Activated naive CD8-positive, alpha-beta T cell treated with anti-CD3 and anti-CD28 coated beads for 36 hours (primary cell): ENCODE measurements at regions not wholly inside any gene's neighbourhood (a gene's known extent, or its start where the extent isn't known, plus 50 kb on each side); places are given as distances from the start of the nearest gene placed in this dataset.
A peak's percentile ranks its signal among the peaks of the same experiment; 100 is the strongest.

ENCODE experiments used
- DNase-seq: peaks from one replicate; pipeline ENCODE4 v3.0.0; 2021
- H3K27ac Mint-ChIP-seq: one replicate; pipeline ENCODE4 v1.8.0; 2022; ENCODE audit warnings: mild to moderate bottlenecking, moderate library complexity, mixed read lengths
- H3K27me3 Mint-ChIP-seq: one replicate; pipeline ENCODE4 v1.8.0; 2022; ENCODE audit warnings: mild to moderate bottlenecking, mixed read lengths
- H3K36me3 Mint-ChIP-seq: one replicate; pipeline ENCODE4 v1.8.0; 2021; ENCODE audit warnings: mild to moderate bottlenecking, mixed read lengths
- H3K4me1 Mint-ChIP-seq: one replicate; pipeline ENCODE4 v1.8.0; 2021; ENCODE audit warnings: mixed read lengths
- H3K4me3 Mint-ChIP-seq: one replicate; pipeline ENCODE4 v1.8.0; 2022; ENCODE audit warnings: mild to moderate bottlenecking, moderate library complexity, mixed read lengths
- H3K9me3 Mint-ChIP-seq: one replicate; pipeline ENCODE4 v1.8.0; 2022; ENCODE audit warnings: mixed read lengths

DNA sequence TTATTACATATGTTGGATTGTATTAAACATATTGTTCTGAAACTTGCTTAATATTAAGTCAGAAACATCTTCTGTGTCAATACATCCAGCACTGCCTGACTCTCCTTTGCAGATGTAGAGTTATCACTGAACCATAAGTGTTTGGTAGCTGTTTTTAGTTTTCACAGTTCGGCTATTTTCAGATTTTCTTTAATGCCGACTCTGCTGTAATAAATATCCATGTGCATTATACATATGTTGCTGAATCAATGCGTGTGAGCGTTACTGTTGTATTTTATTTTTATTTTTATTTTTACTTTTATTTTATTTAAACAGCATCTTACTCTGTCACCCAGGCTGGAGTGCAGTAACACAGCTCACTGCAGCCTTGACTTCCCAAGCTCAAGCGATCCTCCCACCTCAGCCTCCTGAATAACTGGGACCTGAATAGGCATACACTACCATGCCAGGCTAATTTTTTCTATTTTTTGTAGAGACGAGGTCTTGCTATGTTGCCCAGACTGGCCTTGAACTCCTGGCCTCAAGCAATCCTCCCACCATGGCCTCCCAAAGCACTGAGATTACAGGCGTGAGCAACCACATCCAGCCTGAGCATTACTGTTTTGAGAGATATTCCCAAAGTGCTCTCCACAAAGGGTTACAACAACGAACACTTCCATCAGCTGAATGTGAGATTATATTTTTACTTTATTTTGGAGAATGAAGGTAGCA lies 50.7 kb upstream of the NOCT start:
- Mint-ChIP-seq H3K4me1 (no peaks in the 10 kb centered on the region), H3K9me3 (no peaks in the 10 kb centered on the region), H3K27ac (no peak overlapping the region), H3K36me3 (no peaks in the 10 kb centered on the region), H3K27me3 (no peaks in the 10 kb centered on the region), H3K4me3 (no peak overlapping the region)
- no peak for DNase-seq

DNA sequence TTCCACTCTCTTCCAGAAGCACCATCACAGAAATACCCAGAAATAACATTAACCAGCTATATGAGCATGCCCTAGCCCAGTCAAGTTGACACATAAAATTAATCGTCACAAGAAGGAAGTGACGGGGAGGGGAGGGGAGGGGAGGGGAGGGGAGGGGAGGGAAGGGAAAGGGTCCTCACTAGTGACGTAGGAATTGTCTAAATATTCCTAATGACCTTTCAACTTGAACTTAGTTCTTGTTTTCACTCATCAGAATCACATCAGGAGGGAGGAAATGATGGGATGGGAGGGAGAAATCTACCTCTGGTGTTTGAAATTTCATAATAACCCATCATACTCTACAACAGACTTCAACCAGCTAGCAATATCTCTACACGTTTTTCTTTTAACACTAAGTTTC lies 52.2 kb upstream of the NOCT start:
- Mint-ChIP-seq H3K4me3 (no peak overlapping the region), H3K27ac (no peak overlapping the region), H3K36me3 (no peaks in the 10 kb centered on the region), H3K9me3 (no peaks in the 10 kb centered on the region), H3K4me1 (peaks cover 1% of the 10 kb centered on the region), H3K27me3 (no peaks in the 10 kb centered on the region)
- DNase-seq = no peak

DNA sequence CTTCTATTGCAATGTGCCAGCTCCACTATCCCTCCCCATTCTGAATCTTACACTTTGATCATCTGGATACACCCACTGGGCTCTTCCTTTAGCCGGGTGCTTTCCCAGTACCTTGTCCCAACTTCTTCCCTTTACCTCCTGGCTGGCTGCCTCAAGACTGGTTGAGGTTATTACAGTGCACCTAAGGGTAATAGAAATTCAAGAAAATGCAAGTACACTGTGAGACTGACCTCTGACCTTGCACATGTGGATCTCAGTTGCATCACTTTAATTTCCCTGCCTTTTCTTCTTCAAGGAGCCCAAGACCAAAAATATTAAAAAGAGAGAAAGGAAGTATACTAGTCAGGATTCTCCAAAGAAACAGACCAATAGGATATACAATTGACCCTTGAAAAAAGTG lies 53.9 kb upstream of the NOCT start:
- DNase-seq = no peak
- no peaks in the 10 kb centered on the region for H3K36me3 Mint-ChIP-seq
- H3K4me1 Mint-ChIP-seq = peaks cover 3% of the 10 kb centered on the region
- no peaks in the 10 kb centered on the region for H3K27me3 Mint-ChIP-seq
- H3K9me3 Mint-ChIP-seq = no peaks in the 10 kb centered on the region
- H3K4me3 Mint-ChIP-seq = no peak overlapping the region
- no peak overlapping the region for H3K27ac Mint-ChIP-seq

DNA sequence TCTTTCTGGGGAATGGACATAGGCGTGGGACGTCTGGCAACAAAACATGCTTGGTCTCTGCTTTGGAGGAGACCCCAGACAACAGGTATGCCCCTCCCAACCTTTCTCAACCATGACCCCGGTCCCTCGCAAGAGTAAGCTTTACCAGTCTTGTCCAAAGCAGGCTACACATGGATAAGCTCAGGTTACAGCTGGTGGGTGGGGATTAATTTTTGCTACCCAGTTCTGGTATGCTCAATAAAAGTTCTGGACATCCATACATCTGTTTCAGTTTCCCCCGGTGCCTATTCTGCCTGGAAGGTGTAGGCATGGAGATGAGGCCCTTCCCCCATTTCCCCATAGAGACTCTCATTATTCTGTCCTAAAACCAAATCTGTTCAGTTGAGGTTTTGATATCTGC lies 54.5 kb upstream of the NOCT start:
- Mint-ChIP-seq H3K9me3 (no peaks in the 10 kb centered on the region), H3K27me3 (no peaks in the 10 kb centered on the region), H3K36me3 (no peaks in the 10 kb centered on the region), H3K4me1 (peaks cover 3% of the 10 kb centered on the region), H3K4me3 (no peak overlapping the region), H3K27ac (no peak overlapping the region)
- no peak for DNase-seq

DNA sequence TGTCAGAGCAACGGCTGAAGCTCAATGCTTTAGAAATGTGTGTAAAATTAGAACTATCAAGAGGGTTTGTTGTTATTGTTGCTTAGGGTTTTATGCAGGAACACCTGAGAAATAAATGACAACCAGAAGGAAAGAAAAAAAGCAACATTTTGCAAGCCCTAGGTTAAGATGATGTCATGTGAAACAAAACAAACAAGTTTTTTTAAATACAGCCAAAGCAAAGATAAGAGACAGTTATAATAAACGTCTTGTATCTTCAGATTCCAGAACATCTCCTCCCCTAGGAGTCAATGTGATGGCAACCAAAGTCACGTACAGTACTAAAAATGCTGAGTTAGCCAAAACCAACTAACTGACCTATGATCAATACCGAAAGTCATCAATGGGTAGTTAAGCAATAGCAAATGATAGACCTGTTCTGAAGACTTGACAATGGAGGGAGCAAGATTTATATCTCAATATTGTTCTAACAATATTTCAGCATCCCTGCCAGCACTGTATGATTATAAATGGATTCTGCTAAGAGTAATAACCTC lies 55.3 kb upstream of the NOCT start:
- H3K36me3 Mint-ChIP-seq = no peaks in the 10 kb centered on the region
- H3K27ac Mint-ChIP-seq = no peak overlapping the region
- H3K4me3 Mint-ChIP-seq = no peak overlapping the region
- H3K4me1 Mint-ChIP-seq = peaks cover 3% of the 10 kb centered on the region
- H3K27me3 Mint-ChIP-seq = no peaks in the 10 kb centered on the region
- no peak for DNase-seq
- H3K9me3 Mint-ChIP-seq = no peaks in the 10 kb centered on the region

DNA sequence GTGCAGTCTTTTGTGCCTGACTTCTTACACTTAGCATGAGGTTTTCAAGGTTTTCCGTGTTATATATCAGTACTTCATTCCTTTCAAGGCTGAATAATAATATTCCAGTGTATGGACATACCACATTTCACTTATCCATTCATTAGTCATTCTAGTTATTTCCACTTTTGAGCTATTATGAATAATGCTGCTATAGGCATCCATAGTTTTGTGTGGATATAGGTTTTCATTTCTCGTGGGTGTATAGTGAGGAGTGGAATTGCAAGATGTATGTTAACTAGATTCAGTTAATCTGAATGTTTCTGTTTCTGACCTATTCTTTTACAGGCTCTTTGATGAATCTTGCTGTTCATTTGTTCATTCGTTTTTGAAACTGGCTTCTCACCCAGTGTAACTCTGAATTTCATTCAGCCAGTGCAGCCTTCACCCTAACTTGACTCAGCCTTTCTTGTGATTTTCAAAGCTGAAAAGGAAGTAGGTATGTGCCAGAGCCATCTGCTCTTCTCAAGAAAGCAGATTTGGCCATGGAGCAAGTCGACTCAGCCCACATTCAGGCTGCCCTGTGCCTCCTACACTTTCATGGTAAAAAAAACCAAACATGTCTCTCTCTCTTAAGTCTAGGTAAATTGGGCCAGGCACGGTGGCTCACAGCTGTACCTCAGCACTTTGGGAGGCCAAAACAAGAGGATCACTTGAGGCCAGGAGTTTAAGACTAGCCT lies 56.3 kb upstream of the NOCT start:
- no peak for DNase-seq
- no peaks in the 10 kb centered on the region for H3K27me3 Mint-ChIP-seq
- no peak overlapping the region for H3K4me3 Mint-ChIP-seq
- H3K4me1 Mint-ChIP-seq = peaks cover 3% of the 10 kb centered on the region
- H3K36me3 Mint-ChIP-seq = no peaks in the 10 kb centered on the region
- no peak overlapping the region for H3K27ac Mint-ChIP-seq
- H3K9me3 Mint-ChIP-seq = no peaks in the 10 kb centered on the region

DNA sequence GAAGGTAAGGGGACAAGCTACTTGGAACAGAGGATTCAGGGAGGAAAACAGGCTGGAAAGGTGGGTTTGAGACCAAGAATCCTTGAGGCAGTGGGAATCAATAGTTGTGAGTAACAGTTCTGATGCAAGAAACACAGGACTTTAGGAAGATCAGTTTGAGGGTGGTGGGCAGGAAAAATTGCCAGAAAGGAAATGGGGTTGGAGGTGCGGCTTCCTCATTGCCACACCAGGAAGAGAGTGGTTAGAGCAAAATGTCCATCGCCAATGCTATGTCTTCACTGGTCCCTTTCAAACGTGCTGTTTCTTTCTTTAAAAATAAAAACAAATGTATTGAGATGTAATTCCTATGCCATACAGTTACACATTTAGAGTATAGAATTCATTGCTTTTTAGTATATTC lies 57.1 kb upstream of the NOCT start:
- no peak for DNase-seq
- Mint-ChIP-seq H3K4me1 (peaks cover 3% of the 10 kb centered on the region), H3K36me3 (no peaks in the 10 kb centered on the region), H3K27me3 (peaks cover 3% of the 10 kb centered on the region), H3K9me3 (no peaks in the 10 kb centered on the region), H3K27ac (no peak overlapping the region), H3K4me3 (no peak overlapping the region)

DNA sequence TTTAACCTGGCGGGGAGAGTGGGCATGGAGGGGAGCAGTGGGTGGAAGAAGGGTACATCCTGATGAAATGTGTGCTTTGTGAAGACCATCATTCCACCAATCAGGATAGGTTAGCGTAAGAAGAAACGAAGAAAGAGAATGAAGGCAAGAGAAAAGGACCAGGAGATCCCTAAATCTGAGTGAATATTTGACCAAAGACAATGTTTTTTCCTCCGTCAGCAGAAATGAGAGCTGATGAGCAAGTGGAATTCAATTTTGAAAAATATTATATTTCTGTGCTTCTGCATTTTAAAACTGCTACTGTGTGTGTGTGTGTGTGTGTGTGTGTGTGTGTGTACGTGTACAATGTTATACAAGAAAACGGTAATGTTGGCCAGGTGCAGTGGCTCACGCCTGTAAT lies 58.3 kb upstream of the NOCT start:
- Mint-ChIP-seq H3K27ac (no peak overlapping the region), H3K9me3 (no peaks in the 10 kb centered on the region), H3K36me3 (no peaks in the 10 kb centered on the region), H3K4me1 (peaks cover 3% of the 10 kb centered on the region), H3K4me3 (no peak overlapping the region), H3K27me3 (peaks cover 3% of the 10 kb centered on the region)
- no peak for DNase-seq

DNA sequence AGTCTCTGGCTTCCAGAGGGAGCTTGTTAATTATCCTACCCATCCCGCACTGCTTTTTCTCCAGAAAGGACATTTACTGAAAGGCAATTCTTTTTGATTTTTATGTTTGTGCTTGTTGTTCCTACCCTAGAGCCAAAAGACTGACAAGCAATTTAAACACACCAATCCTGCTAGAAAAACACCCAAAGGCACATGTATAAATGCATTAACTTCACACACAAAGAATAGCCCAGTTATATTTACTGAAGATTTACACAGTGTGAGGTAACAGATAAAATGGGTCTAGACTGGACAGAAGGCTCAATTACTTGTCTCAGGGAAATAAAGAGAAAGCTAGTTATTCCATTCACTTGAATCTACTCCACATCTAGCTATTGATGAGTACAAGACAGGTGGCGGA lies 61.2 kb upstream of the NOCT start:
- Mint-ChIP-seq H3K4me1 (peaks cover 3% of the 10 kb centered on the region), H3K4me3 (no peak overlapping the region), H3K9me3 (no peaks in the 10 kb centered on the region), H3K36me3 (no peaks in the 10 kb centered on the region), H3K27ac (no peak overlapping the region), H3K27me3 (peaks cover 3% of the 10 kb centered on the region)
- no peak for DNase-seq

DNA sequence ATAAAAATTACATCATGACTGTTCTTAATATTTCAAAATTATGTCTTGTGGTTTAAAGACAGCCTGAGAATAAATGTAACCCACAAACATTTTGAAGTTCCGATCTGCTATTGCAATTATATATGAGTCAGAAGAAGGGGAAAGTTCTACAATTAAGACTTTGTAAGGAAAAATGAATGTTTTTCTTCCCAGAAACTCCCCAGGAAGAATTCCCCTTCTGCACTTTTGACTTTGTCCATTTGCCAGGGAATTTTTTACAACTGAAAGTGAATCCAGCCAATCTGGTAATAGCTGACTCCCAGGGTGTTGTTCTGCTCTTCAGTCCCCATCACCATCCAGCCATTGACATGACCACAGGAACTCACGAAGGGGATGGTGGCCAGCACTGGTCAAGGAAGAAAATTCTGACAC lies 61.6 kb upstream of the NOCT start:
- Mint-ChIP-seq H3K27ac (no peak overlapping the region), H3K27me3 (peaks cover 3% of the 10 kb centered on the region), H3K4me3 (no peak overlapping the region), H3K36me3 (no peaks in the 10 kb centered on the region), H3K4me1 (peaks cover 3% of the 10 kb centered on the region), H3K9me3 (no peaks in the 10 kb centered on the region)
- no peak for DNase-seq

DNA sequence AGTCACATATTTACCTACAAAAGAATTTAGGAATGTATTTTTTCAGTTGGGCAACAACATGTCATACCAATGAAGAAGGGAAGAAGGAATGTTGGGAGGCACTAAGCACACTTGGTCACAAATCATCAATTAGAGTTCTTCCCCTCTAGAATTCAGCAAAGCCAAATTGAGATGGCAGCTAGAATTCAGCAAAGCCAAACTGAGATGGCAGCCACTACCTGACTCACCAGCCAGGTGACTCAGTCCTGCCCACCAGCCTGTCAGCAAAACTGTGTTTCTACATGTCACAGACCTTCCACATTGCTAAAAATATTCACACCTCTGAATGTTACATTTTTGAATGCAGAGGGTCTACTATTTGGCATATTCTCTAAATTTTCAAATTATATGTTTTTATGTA lies 63.2 kb upstream of the NOCT start:
- Mint-ChIP-seq H3K27me3 (peaks cover 3% of the 10 kb centered on the region), H3K27ac (no peak overlapping the region), H3K36me3 (no peaks in the 10 kb centered on the region), H3K4me3 (no peak overlapping the region), H3K4me1 (no peaks in the 10 kb centered on the region), H3K9me3 (no peaks in the 10 kb centered on the region)
- peak; percentile 1 for DNase-seq

DNA sequence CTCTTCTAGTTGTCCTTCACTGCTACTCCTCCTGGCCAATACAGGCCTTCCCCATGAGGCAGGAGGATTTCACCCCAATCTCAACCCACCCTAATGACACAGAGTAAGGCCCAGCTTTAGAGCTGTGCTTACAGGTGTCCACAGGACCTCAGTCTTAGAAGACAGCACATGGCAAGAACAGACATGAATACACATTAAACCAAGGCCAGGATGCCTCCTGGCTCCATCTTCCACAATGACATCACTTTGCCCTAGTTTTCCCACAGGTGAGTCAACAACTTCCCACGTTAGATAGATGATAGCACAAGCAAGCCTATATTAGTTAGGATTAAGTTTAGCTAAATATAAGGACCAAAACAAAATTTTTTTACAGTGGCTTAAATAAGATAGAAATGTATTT lies 63.8 kb upstream of the NOCT start:
- no peaks in the 10 kb centered on the region for H3K9me3 Mint-ChIP-seq
- no peaks in the 10 kb centered on the region for H3K36me3 Mint-ChIP-seq
- peaks cover 3% of the 10 kb centered on the region for H3K27me3 Mint-ChIP-seq
- DNase-seq = no peak
- H3K4me3 Mint-ChIP-seq = no peak overlapping the region
- H3K4me1 Mint-ChIP-seq = no peaks in the 10 kb centered on the region
- no peak overlapping the region for H3K27ac Mint-ChIP-seq

DNA sequence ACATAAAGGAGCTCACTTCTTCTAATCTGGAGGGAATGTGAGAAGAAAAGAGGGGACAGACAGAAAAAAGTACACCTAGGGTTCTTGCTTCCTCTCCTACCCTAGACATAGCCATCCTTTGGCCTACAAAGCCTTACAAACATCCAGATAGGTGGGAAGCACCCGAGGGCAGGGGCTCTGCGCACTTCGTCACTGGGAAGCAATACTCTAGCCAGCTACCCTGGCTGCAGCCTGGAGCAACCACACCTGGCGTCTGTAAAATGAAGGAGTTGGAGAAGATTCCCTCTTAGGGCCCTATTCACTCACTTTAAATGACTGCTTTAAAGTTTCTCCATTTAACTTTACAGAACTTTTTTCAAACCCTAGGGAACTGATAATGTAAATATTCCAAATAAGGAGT lies 65.7 kb upstream of the NOCT start:
- DNase-seq = no peak
- Mint-ChIP-seq H3K27ac (no peak overlapping the region), H3K4me3 (no peak overlapping the region), H3K9me3 (no peaks in the 10 kb centered on the region), H3K36me3 (no peaks in the 10 kb centered on the region), H3K4me1 (no peaks in the 10 kb centered on the region), H3K27me3 (peaks cover 3% of the 10 kb centered on the region)

DNA sequence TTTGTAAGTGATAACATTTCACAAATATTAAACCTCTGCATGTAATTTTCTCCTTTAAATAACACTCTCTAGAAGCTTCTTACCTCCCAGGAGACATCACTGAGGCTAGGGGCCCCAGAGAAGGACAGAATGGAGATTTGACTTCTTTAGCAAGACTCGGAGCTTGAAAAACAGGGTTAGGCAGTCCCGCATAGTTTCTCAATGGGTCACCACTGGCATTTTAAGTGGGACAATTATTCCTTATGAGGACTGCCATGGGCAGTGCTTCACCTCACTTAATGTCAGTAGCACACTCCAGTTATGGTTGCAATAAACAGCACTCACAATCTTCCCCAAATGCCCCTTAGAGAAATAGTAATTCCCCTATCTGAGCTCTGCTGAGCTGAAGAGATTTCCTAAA lies 66.7 kb upstream of the NOCT start:
- Mint-ChIP-seq H3K4me1 (no peaks in the 10 kb centered on the region), H3K9me3 (no peaks in the 10 kb centered on the region), H3K27ac (no peak overlapping the region), H3K27me3 (peaks cover under 1% of the 10 kb centered on the region), H3K4me3 (no peak overlapping the region), H3K36me3 (no peaks in the 10 kb centered on the region)
- DNase-seq = no peak

DNA sequence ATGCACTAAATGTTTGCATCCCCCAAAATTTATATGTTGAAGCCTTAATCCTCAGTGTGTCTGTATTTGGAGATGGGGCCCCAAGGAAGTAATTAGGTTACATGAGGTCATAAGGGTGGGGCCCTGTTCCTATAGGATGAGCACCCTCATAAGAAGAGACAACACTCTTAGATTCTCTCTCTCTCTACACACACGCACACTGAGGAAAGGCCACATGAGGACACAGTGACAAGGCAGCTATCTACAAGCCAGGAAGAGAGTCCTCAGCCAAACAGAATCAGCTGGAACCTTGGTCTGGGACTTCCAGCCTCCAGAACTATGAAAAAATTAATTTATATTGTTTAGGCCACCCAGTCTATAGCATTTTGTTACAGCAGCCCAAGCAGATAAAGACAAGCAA lies 69.3 kb upstream of the NOCT start:
- no peak overlapping the region for H3K27ac Mint-ChIP-seq
- H3K9me3 Mint-ChIP-seq = no peaks in the 10 kb centered on the region
- no peaks in the 10 kb centered on the region for H3K4me1 Mint-ChIP-seq

DNA sequence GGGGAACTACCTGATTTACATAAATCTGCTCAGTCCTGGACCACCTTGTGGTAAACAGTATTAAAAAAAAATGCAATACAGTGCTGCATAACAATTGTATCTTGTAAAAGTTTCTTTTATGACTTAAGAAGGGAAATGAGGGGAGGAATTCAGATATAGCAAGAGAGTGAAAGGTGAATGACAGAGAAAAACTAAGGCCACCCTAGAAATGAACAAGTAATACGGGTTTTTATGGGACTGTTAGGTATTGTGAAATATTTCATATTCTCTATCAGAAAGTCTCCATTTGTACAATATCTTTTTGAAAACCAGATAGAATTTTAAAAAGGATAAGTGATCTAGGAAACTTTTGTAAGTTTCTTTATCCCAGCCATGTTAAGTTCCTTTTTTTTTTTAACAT lies 69.7 kb upstream of the NOCT start:
- H3K4me1 Mint-ChIP-seq = no peaks in the 10 kb centered on the region
- DNase-seq = no peak
- H3K36me3 Mint-ChIP-seq = no peaks in the 10 kb centered on the region
- no peaks in the 10 kb centered on the region for H3K9me3 Mint-ChIP-seq
- no peaks in the 10 kb centered on the region for H3K27me3 Mint-ChIP-seq
- H3K4me3 Mint-ChIP-seq = no peak overlapping the region
- no peak overlapping the region for H3K27ac Mint-ChIP-seq

More for the DNA sequence above, 69.3 kb upstream of the NOCT start:
- no peak overlapping the region for H3K4me3 Mint-ChIP-seq
- H3K27me3 Mint-ChIP-seq = no peaks in the 10 kb centered on the region
- no peak for DNase-seq
- no peaks in the 10 kb centered on the region for H3K36me3 Mint-ChIP-seq
